ACC112 (cell line): ENCODE measurements at regions not wholly inside any gene's neighbourhood (a gene's known extent, or its start where the extent isn't known, plus 50 kb on each side); places are given as distances from the start of the nearest gene placed in this dataset.

Experiments used
- H2AFZ ChIP-seq: fragments of 200-600 bp; sonication (generic); one replicate; pipeline ENCODE4 v1.6.0; 2017; ENCODE audit warnings: antibody characterized with exemption, low read length; ENCODE audit not compliant: unreplicated experiment
- H3K27ac ChIP-seq: fragments of 200-600 bp; sonication (generic); 2 replicates; pipeline ENCODE4 v1.5.1; 2014; ENCODE audit warnings: low read depth, mild to moderate bottlenecking, antibody characterized with exemption, low read length, moderate library complexity
- H3K27me3 ChIP-seq: fragments of 200-600 bp; sonication (generic); 2 replicates; pipeline ENCODE4 v1.6.1; 2014; ENCODE audit warnings: mild to moderate bottlenecking, antibody characterized with exemption, low read length, moderate library complexity, mixed read lengths; ENCODE audit not compliant: insufficient read depth
- H3K36me3 ChIP-seq: fragments of 200-600 bp; sonication (generic); 2 replicates; pipeline ENCODE4 v1.6.1; 2016; ENCODE audit warnings: mild to moderate bottlenecking, antibody characterized with exemption, low read length, moderate library complexity, mixed read lengths; ENCODE audit not compliant: insufficient read depth
- H3K4me1 ChIP-seq: fragments of 200-600 bp; sonication (generic); one replicate; pipeline ENCODE4 v1.6.1; 2016; ENCODE audit warnings: low read length, mixed read lengths; ENCODE audit not compliant: insufficient read depth, unreplicated experiment, control insufficient read depth
- H3K4me3 ChIP-seq: fragments of 200-600 bp; sonication (generic); 2 replicates; pipeline ENCODE4 v1.5.1; 2014; ENCODE audit warnings: mild to moderate bottlenecking, low read depth, low read length
- H3K79me2 ChIP-seq: fragments of 200-600 bp; sonication (generic); one replicate; pipeline ENCODE4 v1.6.0; 2016; ENCODE audit warnings: low read length; ENCODE audit not compliant: control insufficient read depth, unreplicated experiment, insufficient read depth

- Histone ChIP-seq H3K27me3 (peaks cover 16% of the 10 kb centered on the region), H3K4me3 (no peak overlapping the region), H3K27ac (no peak overlapping the region), H3K36me3 (no peaks in the 10 kb centered on the region), H3K79me2 (no peaks in the 10 kb centered on the region), H2AFZ (no peak overlapping the region), H3K4me1 (no peaks in the 10 kb centered on the region)
Observed at GRCh38 chr1:222416001-222416791, 131.7 kb downstream of the HHIPL2 start.

GRCh38 chr1:222415441-222415840 lies 132.5 kb downstream of the HHIPL2 start:
- H3K36me3 ChIP-seq = no peaks in the 10 kb centered on the region
- H3K27ac ChIP-seq = no peak overlapping the region
- H3K79me2 ChIP-seq = no peaks in the 10 kb centered on the region
- no peaks in the 10 kb centered on the region for H3K4me1 ChIP-seq
- H3K27me3 ChIP-seq = peaks cover 9% of the 10 kb centered on the region
- no peak overlapping the region for H3K4me3 ChIP-seq
- H2AFZ ChIP-seq = no peak overlapping the region

- Histone ChIP-seq H2AFZ (no peak overlapping the region), H3K36me3 (no peaks in the 10 kb centered on the region), H3K27ac (no peak overlapping the region), H3K4me3 (no peak overlapping the region), H3K27me3 (peaks cover 7% of the 10 kb centered on the region; the same call in 1 of the 2 replicates), H3K79me2 (no peaks in the 10 kb centered on the region), H3K4me1 (no peaks in the 10 kb centered on the region)
Observed at GRCh38 chr1:222413991-222414549, 133.8 kb downstream of the HHIPL2 start.

GRCh38 chr1:222413436-222413835 lies 134.5 kb downstream of the HHIPL2 start:
- Histone ChIP-seq H3K27me3 (peaks cover 6% of the 10 kb centered on the region; the same call in 1 of the 2 replicates), H3K36me3 (no peaks in the 10 kb centered on the region), H3K79me2 (no peaks in the 10 kb centered on the region), H3K4me1 (no peaks in the 10 kb centered on the region), H3K27ac (no peak overlapping the region), H3K4me3 (no peak overlapping the region), H2AFZ (no peak overlapping the region)

- no peaks in the 10 kb centered on the region for H3K4me1 ChIP-seq
- peak overlapping the region; percentile 35; the same call in 1 of the 2 replicates for H3K4me3 ChIP-seq
- H3K27me3 ChIP-seq = peaks cover 10% of the 10 kb centered on the region; the same call in 1 of the 2 replicates
- H3K27ac ChIP-seq = no peak overlapping the region
- no peaks in the 10 kb centered on the region for H3K36me3 ChIP-seq
- no peak overlapping the region for H2AFZ ChIP-seq
- H3K79me2 ChIP-seq = no peaks in the 10 kb centered on the region
Observed at GRCh38 chr1:222404710-222405109, 143.2 kb downstream of the HHIPL2 start.

GRCh38 chr1:222399197-222399596 lies 148.7 kb downstream of the HHIPL2 start:
- peaks cover 10% of the 10 kb centered on the region; the same call in 1 of the 2 replicates for H3K27me3 ChIP-seq
- no peak overlapping the region for H2AFZ ChIP-seq
- no peak overlapping the region for H3K27ac ChIP-seq
- H3K4me1 ChIP-seq = no peaks in the 10 kb centered on the region
- no peak overlapping the region for H3K4me3 ChIP-seq
- no peaks in the 10 kb centered on the region for H3K36me3 ChIP-seq
- H3K79me2 ChIP-seq = no peaks in the 10 kb centered on the region

- Histone ChIP-seq H2AFZ (no peak overlapping the region), H3K79me2 (no peaks in the 10 kb centered on the region), H3K27me3 (no peaks in the 10 kb centered on the region; the same call in 1 of the 2 replicates), H3K27ac (no peak overlapping the region), H3K4me3 (no peak overlapping the region), H3K4me1 (no peaks in the 10 kb centered on the region), H3K36me3 (no peaks in the 10 kb centered on the region)
Observed at GRCh38 chr1:222394224-222394623, 153.7 kb downstream of the HHIPL2 start.

GRCh38 chr1:222392556-222392955 lies 155.3 kb downstream of the HHIPL2 start:
- no peaks in the 10 kb centered on the region for H3K79me2 ChIP-seq
- H3K4me1 ChIP-seq = no peaks in the 10 kb centered on the region
- no peak overlapping the region for H2AFZ ChIP-seq
- no peaks in the 10 kb centered on the region for H3K27me3 ChIP-seq
- H3K4me3 ChIP-seq = no peak overlapping the region
- H3K36me3 ChIP-seq = no peaks in the 10 kb centered on the region
- H3K27ac ChIP-seq = no peak overlapping the region

- H3K27me3 ChIP-seq = no peaks in the 10 kb centered on the region
- no peaks in the 10 kb centered on the region for H3K4me1 ChIP-seq
- H3K36me3 ChIP-seq = no peaks in the 10 kb centered on the region
- no peak overlapping the region for H3K27ac ChIP-seq
- H3K79me2 ChIP-seq = no peaks in the 10 kb centered on the region
- H2AFZ ChIP-seq = no peak overlapping the region
- H3K4me3 ChIP-seq = no peak overlapping the region
Observed at GRCh38 chr1:222390181-222390580, 157.7 kb downstream of the HHIPL2 start.

- H3K4me3 ChIP-seq = no peak overlapping the region
- H2AFZ ChIP-seq = no peak overlapping the region
- H3K79me2 ChIP-seq = no peaks in the 10 kb centered on the region
- H3K36me3 ChIP-seq = no peaks in the 10 kb centered on the region
- H3K27ac ChIP-seq = no peak overlapping the region
- H3K4me1 ChIP-seq = no peaks in the 10 kb centered on the region
- no peaks in the 10 kb centered on the region for H3K27me3 ChIP-seq
Observed at GRCh38 chr1:222387007-222387814, 160.7 kb downstream of the HHIPL2 start.
